HK-2 (cell line): ENCODE measurements at regions not wholly inside any gene's neighbourhood (a gene's known extent, or its start where the extent isn't known, plus 50 kb on each side); places are given as distances from the start of the nearest gene placed in this dataset.

Source experiments
- DNase-seq: peaks from one replicate; pipeline ENCODE4 v3.0.0-alpha.2; 2018; ENCODE audit not compliant: unreplicated experiment

DNA sequence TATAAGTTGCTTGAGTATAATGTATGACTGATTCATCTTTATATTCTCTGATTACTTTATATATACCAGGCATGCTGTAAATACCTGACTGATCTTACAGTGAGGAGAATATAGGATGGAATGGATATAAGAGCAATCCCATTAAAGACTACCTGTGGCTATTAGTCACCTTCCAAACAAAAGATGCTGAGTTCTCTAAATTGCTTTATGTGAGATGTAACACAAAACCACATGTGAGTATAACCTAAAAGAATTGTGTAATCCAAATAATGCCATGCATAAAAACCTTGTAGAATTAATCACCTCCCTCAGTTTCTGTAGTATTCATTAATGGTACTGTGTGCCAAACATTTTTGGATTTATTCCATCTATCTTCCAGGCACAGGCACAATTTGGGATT is 134.6 kb upstream of the LRRC7 start:
- no peak for DNase-seq

- no peak for DNase-seq
Measured at GRCh38 chr1:69436151-69436550, 131.6 kb upstream of the LRRC7 start.

DNA sequence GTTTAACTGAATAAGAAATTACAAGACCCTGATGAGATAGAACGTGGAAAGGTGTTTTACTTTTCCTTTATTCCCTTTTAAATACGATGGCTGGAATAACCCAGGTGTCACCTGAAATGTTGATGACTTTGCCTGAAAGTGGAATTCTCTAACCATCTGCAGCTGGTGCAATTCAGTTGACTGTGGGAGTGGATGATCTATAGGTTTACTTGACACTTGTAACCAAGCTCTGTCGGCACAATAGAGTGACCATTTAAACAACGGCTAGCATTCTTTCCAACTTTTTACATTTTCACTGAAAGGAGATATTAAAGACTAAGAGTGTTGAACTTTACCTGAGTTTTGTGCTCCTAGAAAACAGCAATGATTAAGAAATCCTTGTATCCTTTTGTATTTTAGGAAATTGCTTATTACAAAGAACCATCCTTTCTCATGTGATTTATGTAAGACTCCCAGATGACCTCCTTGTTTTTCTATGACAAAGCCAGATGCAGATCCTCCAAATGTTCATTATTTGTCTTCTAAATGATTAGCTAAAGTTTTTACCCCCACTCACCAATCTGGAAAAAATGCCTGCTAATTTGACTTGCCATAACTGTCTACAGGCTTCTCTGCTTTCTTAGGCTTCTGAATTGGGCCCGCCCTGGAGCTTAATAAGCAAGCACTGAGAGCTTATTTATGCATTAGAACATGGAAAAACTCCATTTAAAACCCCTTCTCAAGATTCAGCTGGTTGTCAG is 129.5 kb upstream of the LRRC7 start:
- no peak for DNase-seq

DNA sequence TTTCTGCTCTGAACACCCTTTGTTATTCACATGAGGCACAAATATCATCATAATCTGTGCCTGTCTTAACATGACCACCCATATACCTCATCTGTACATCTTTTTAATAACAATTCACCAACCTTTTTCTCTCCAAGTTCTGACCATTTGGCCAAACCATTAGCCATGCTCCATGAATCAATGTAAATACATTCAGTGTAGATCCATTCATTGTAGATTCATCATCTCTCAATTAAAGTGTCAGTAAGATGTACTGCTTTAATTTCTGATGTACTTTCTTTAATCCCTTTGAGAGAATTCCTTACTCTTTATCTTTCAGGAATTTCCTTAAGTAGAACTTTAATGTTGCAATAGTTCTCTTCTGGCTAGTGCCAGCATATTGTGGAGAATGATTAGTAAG is 126.2 kb upstream of the LRRC7 start:
- DNase-seq: no peak

GRCh38 chr1:69451196-69451595 is 116.5 kb upstream of the LRRC7 start:
- no peak for DNase-seq

DNA sequence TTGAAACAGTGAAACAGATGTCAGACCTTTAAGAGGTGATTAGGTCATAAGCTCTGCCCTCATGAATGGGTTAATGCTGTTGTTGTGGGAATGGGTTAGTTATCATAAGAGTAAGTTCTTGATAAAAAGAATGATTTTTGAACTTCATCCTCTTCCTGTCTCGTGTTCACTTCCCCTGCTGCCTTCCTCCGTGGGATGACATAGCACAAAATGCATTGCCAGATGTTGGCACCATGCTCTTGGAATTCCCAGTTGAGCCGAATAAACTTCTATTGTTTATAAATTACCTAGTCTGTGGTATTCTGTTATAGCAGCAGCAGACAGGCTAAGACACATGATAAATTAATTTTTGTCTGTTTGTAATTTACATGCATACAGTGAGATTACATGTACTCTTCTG is 112.0 kb upstream of the LRRC7 start:
- no peak for DNase-seq

DNA sequence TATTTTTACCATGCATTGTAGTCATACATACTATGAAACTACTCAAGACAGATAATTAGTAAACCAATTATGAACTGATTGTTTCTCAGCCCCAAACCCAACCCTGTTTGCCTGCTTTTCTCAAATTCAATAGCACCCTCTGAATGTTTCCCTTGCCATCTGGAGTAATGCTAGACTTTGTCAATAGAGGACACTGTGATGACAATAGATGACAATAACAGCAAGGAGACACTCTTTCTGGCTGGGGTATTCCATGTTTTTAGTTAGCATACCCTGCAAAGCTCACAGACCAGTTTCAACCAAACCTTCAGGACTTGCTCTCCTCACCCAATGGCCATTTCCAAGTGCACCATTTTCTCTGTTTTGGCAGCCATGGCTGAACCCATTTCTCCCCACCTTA is 108.5 kb upstream of the LRRC7 start:
- DNase-seq: no peak

GRCh38 chr1:69475021-69475420 is 92.7 kb upstream of the LRRC7 start:
- DNase-seq: no peak

DNA sequence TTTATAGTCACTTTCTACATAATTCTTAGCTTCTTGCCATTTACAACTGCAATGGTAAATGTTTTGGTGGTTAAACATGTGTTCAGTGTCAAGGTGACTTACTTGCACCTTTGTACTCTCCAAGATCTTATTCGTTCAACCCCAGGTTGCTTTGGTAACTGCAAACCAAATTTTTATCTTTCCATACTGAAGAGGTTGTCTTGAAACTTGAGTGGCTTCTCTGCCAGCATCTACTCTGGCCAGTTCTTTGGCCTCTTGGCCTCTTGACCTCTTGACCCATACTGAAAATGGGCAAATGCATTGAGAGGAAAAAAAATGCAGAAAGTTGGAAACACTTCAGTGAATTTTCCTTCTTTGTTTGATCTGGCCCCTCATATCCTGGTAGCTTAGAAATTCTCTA is 88.0 kb upstream of the LRRC7 start:
- DNase-seq: no peak

GRCh38 chr1:69483246-69483645 is 84.5 kb upstream of the LRRC7 start:
- DNase-seq: no peak

GRCh38 chr1:69485616-69486015 is 82.1 kb upstream of the LRRC7 start:
- no peak for DNase-seq

DNA sequence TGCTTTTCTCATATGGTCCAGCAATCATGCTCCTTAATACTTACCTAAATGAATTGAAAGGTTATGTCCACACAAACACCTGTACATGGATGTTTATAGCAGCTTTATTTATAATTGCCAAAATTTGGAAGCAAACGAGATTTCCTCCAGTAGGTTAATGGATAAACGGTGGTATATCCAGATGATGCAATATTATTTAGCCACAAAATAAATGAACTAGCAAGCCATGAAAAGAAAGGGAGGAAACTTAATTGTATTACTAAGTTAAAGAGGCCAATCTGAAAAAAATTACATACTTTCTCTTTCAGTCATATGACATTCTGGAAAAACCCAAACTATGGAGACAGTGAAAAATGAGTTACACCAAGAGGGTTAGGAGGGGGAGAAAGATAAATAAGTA is 76.3 kb upstream of the LRRC7 start:
- DNase-seq: no peak

- no peak for DNase-seq
Measured at GRCh38 chr1:69492286-69492685, 75.4 kb upstream of the LRRC7 start.

DNA sequence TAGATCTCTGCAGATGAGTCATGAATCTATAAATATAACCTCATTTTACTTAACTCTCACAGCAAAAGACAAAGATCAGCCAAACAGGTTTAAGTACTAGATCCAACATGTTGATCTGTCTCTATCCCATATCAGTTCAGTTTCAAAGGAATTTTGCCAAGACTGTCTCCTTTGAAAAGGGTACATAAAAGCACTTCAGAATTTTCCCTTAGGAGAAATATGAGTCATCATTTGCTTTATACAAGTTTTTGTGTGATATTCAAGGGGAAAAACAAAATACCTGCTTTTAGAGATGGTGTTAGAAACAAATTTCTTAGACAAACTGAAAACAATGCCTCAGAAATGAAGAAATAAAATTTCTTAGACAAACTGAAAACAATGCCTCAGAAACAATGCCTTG is 73.5 kb upstream of the LRRC7 start:
- no peak for DNase-seq

DNA sequence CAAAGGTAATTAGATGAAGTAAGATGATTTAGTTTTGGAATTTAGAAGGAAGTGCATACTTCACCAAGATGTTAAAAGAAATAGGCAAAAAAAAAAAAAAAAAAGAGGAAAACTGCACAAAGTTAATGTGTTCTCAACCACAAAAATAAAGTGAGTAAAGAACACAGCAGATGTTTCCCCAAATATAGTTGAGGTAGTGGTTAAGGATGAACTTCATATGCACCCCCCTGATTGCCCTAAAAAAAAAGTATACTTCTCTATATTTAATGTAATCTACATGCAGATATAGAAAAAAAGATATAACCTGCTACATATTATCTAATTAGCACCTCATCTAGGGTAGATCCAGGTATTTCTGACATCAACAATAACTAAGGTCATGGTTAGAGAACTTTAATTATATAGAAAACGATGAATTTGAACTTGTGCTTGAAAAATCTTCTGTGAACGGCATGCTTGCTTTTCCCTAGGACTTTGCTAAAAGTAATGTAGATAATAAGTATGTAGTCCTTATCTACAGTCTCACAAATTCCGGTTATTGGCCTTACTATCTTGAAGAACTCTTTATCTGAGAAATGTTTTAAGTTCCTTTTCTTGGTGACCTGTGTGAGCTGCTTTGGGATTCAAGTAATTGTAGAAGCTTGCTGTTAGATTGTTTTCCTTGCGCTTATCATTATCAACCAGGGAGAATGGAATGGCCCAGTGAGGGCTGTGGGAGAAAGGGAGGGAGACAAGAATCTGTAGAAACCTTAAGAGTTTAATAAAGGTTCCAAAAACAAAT is 70.1 kb upstream of the LRRC7 start:
- DNase-seq: no peak

GRCh38 chr1:69498711-69499110 is 69.0 kb upstream of the LRRC7 start:
- DNase-seq: no peak

DNA sequence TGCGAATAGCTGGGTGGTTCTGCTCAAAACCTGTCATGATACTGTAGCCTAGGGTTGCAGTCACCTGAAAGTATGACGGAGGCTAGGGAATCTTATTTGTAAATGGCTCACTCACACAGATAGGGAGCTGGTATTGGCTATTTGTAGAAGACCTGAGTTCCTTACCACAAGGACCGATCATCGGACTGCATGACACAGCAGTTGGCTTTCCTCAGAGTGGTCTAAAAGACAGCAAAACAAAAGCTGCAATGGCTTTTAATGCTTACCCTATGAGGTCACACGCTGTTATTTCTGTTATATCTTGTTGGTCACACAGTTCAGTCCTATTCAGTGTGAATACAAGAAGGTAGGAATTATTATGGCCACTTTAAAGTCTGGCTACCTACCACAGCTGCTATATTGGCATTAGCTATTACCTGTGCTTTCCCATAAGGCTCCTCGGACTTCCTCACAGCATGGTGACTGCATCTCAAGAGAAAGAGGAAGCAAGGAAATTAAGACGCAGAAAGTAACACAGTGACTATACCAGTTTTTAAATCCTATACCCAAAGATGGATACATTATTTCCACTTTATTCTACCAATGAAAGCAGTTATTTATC is 68.4 kb upstream of the LRRC7 start:
- DNase-seq: no peak

- DNase-seq: no peak
Measured at GRCh38 chr1:69502991-69503390, 64.7 kb upstream of the LRRC7 start.

DNA sequence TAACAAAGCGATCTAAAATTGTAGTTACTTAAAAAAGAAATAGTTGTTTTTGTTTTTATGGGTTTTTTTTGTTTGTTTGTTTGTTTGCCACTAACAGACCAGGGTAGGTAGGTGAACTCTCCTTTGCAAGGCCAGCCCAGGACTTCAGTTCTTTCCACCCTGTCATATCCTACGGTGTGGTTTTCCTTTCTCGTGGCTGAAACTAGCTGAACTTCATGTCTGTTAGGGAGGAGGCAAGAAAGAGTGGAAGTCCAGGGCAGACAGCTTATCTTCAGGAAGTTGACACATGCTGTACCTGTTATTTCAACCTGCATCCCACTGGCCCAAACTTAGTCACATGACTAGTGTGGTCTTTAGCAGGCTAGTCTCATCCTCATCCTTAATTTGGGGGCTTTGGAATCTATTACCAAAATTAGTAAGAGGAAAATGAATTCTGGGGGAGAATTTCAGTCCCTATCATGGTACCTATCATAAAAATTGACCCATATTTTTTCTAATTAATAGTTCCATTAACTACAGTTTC is 62.9 kb upstream of the LRRC7 start:
- DNase-seq: no peak

DNA sequence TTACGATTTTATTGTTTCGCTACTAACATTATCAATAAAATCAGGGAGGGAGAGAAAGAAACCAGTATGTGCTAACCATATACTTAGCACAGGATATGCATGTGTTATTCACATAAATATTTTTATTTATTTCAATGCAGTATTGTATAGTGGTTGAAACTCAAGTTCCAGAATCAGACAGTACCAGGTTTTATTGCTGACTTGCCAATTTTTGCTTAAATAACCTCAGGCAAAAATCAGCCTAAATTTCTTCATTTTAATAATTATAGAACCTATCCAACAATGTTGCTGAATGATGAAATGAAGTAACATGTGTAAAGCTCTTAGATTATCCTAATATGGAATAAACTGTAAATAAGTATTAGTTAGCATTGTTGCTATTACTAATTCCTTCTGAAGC is 61.4 kb upstream of the LRRC7 start:
- no peak for DNase-seq

DNA sequence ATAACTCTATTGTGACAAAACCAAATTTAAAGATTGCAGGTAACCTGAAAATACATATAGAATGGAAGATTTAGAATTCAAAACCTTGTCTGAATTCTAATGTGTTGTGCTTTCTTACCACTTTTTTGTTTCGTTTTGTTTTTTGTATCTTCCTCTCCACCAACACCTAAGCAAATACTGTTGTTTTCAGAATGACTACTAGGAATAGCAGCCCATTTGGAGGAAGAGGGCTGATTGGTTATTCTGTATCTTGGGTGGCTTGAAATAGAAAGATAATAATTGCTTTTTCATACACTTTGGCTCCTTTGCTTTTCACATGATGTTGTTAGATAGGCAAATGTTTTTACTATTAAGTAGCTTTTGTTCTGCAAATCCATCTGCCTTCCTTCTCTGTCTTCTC is 61.0 kb upstream of the LRRC7 start:
- DNase-seq: no peak

- DNase-seq: no peak
Measured at GRCh38 chr1:69510026-69510425, 57.7 kb upstream of the LRRC7 start.
